ENCODE measurements at regions not wholly inside any gene's neighbourhood (a gene's known extent, or its start where the extent isn't known, plus 50 kb on each side); places are given as distances from the start of the nearest gene placed in this dataset.

DNA sequence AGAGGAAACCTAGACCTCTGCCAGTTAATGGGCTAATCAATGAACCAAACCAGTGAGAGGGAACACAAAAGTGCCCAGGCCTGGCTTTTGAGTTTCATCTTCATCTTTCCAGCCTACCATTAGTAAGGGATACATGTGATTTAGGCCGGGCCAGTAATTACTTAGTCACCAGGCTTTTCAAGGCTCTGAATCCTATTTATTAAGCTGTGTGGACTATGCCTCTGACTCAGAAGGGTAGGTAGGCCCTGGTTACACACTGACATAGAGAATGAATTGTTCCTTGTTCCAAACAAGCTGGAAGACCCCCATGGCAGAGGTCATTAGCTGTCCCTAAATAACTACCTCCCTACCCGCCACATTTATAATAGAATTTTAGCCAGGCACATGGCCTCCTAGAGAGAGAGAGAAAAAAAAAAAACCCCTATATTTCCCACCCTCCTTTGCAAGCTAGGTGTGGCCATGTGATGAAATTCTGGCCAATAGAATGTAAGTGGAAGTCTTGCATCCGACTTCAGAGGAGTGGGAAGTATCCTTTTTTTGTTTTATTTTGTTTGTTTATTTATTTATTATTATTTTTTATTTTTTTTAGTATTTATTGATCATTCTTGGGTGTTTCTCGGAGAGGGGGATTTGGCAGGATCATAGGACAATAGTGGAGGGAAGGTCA is 112.3 kb upstream of the BCOR start:
- TF ChIP-seq, protein P1, sequence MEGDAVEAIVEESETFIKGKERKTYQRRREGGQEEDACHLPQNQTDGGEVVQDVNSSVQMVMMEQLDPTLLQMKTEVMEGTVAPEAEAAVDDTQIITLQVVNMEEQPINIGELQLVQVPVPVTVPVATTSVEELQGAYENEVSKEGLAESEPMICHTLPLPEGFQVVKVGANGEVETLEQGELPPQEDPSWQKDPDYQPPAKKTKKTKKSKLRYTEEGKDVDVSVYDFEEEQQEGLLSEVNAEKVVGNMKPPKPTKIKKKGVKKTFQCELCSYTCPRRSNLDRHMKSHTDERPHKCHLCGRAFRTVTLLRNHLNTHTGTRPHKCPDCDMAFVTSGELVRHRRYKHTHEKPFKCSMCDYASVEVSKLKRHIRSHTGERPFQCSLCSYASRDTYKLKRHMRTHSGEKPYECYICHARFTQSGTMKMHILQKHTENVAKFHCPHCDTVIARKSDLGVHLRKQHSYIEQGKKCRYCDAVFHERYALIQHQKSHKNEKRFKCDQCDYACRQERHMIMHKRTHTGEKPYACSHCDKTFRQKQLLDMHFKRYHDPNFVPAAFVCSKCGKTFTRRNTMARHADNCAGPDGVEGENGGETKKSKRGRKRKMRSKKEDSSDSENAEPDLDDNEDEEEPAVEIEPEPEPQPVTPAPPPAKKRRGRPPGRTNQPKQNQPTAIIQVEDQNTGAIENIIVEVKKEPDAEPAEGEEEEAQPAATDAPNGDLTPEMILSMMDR (IDR thresholded peaks at IDR 0.05 in 2 of 3, conservative IDR thresholded peaks at IDR 0.05 in 1 of 3; ENCODE audit: control insufficient read depth in 2 of 3, extremely low read depth in 1 of 3, insufficient read depth in 1 of 3, low read depth in 3 of 3, low read length in 3 of 3), result no peak
- no peak for TF ChIP-seq MAX (IDR thresholded peaks at IDR 0.05; ENCODE audit: low read depth, low read length)
- TF ChIP-seq EZH2 (IDR thresholded peaks at IDR 0.05; ENCODE audit: borderline replicate concordance, control insufficient read depth, low read depth, low read length), result no peak
- no peak for TF ChIP-seq ZNF274 (IDR thresholded peaks at IDR 0.05; ENCODE audit: insufficient read depth, insufficient read length)
- TF ChIP-seq, protein P2, sequence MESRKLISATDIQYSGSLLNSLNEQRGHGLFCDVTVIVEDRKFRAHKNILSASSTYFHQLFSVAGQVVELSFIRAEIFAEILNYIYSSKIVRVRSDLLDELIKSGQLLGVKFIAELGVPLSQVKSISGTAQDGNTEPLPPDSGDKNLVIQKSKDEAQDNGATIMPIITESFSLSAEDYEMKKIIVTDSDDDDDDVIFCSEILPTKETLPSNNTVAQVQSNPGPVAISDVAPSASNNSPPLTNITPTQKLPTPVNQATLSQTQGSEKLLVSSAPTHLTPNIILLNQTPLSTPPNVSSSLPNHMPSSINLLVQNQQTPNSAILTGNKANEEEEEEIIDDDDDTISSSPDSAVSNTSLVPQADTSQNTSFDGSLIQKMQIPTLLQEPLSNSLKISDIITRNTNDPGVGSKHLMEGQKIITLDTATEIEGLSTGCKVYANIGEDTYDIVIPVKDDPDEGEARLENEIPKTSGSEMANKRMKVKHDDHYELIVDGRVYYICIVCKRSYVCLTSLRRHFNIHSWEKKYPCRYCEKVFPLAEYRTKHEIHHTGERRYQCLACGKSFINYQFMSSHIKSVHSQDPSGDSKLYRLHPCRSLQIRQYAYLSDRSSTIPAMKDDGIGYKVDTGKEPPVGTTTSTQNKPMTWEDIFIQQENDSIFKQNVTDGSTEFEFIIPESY (IDR thresholded peaks at IDR 0.05), result no peak
- TF ChIP-seq POLR2AphosphoS5 (IDR thresholded peaks at IDR 0.05; ENCODE audit: low read length), result no peak
- no peak for TF ChIP-seq POLR2A (IDR thresholded peaks at IDR 0.05; ENCODE audit: low read depth, low read length)
